ENCODE measurements at regions not wholly inside any gene's neighbourhood (a gene's known extent, or its start where the extent isn't known, plus 50 kb on each side); places are given as distances from the start of the nearest gene placed in this dataset.

- no peak for TF ChIP-seq CTCF (IDR thresholded peaks at IDR 0.05)
- TF ChIP-seq SIN3A (IDR thresholded peaks at IDR 0.05; ENCODE audit: borderline replicate concordance, insufficient read depth, low read depth, low read length) = no peak
- TF ChIP-seq REST (IDR thresholded peaks at IDR 0.05; ENCODE audit: insufficient read depth in 1 of 2, low read depth in 2 of 2, low read length in 1 of 2) = no peak
Observed at GRCh38 chr6:47157063-47157462, 114.9 kb upstream of the ADGRF1 start.
